ENCODE measurements at regions not wholly inside any gene's neighbourhood (a gene's known extent, or its start where the extent isn't known, plus 50 kb on each side); places are given as distances from the start of the nearest gene placed in this dataset.

- TF ChIP-seq CTCF (IDR thresholded peaks at IDR 0.05) (no peak), EP300 (IDR thresholded peaks at IDR 0.05) (no peak), POLR2AphosphoS5 (IDR thresholded peaks at IDR 0.05) (no peak), POLR2A (IDR thresholded peaks at IDR 0.05) (no peak)
These were observed 766.4 kb upstream of the KLHL1 start for GRCh38 chr13:70874636-70875035.
